22Rv1 (cell line): ENCODE measurements at regions not wholly inside any gene's neighbourhood (a gene's known extent, or its start where the extent isn't known, plus 50 kb on each side); places are given as distances from the start of the nearest gene placed in this dataset.

Source experiments
- ZFX ChIP-seq: fragments of 450-650 bp; IDR thresholded peaks from 2 replicates; pipeline ENCODE4 v1.6.1; 2017; ENCODE audit warnings: antibody characterized with exemption, borderline replicate concordance
- TF ChIP-seq, protein P1 (sequence below): fragments of 450-650 bp; IDR thresholded peaks from 2 replicates; pipeline ENCODE4 v1.5.1; 2017; ENCODE audit warnings: mild to moderate bottlenecking

- TF ChIP-seq, protein P1, sequence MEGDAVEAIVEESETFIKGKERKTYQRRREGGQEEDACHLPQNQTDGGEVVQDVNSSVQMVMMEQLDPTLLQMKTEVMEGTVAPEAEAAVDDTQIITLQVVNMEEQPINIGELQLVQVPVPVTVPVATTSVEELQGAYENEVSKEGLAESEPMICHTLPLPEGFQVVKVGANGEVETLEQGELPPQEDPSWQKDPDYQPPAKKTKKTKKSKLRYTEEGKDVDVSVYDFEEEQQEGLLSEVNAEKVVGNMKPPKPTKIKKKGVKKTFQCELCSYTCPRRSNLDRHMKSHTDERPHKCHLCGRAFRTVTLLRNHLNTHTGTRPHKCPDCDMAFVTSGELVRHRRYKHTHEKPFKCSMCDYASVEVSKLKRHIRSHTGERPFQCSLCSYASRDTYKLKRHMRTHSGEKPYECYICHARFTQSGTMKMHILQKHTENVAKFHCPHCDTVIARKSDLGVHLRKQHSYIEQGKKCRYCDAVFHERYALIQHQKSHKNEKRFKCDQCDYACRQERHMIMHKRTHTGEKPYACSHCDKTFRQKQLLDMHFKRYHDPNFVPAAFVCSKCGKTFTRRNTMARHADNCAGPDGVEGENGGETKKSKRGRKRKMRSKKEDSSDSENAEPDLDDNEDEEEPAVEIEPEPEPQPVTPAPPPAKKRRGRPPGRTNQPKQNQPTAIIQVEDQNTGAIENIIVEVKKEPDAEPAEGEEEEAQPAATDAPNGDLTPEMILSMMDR: no peak
- no peak for TF ChIP-seq ZFX
Observed at GRCh38 chr11:103552086-103552485, 442.9 kb downstream of the DYNC2H1 start.
